ENCODE measurements at regions not wholly inside any gene's neighbourhood (a gene's known extent, or its start where the extent isn't known, plus 50 kb on each side); places are given as distances from the start of the nearest gene placed in this dataset.

- DNase-seq = no peak
Measured at GRCh38 chr2:19409046-19409445, 50.6 kb upstream of the OSR1 start.

GRCh38 chr2:19408592-19408991, 50.2 kb upstream of the OSR1 start:
- DNase-seq = no peak
